ENCODE measurements at regions not wholly inside any gene's neighbourhood (a gene's known extent, or its start where the extent isn't known, plus 50 kb on each side); places are given as distances from the start of the nearest gene placed in this dataset.

DNA sequence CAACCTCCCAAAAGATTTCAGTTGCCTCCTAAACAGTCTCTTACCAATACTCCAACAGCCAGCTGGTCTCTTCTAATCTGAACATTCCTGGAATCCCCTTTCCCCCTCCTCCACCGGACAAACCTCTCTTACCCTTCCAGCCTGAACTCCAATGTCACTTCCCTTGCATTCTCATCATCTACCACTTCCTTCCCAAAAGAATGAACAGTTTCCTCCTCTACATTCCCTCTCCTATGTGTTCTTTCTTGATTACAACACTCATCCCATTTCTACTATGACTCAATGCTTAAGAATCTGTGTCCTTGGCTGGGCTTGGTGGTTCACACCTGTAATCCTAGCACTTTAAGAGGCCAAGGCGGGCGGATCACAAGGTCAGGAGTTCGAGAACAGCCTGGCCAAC is 417.1 kb downstream of the SETD4 start:
- H3K27me3 ChIP-seq: no peaks in the 10 kb centered on the region
- H3K4me1 ChIP-seq: peaks cover 0 to 4% (median 0%) of the 10 kb centered on the region in 4 donors
- no peak overlapping the region for H3K4me3 ChIP-seq
- TF ChIP-seq EP300 (IDR thresholded peaks at IDR 0.05) (no peak), POLR2A (IDR thresholded peaks at IDR 0.05) (no peak)
- TF ChIP-seq, protein P1, sequence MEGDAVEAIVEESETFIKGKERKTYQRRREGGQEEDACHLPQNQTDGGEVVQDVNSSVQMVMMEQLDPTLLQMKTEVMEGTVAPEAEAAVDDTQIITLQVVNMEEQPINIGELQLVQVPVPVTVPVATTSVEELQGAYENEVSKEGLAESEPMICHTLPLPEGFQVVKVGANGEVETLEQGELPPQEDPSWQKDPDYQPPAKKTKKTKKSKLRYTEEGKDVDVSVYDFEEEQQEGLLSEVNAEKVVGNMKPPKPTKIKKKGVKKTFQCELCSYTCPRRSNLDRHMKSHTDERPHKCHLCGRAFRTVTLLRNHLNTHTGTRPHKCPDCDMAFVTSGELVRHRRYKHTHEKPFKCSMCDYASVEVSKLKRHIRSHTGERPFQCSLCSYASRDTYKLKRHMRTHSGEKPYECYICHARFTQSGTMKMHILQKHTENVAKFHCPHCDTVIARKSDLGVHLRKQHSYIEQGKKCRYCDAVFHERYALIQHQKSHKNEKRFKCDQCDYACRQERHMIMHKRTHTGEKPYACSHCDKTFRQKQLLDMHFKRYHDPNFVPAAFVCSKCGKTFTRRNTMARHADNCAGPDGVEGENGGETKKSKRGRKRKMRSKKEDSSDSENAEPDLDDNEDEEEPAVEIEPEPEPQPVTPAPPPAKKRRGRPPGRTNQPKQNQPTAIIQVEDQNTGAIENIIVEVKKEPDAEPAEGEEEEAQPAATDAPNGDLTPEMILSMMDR (IDR thresholded peaks at IDR 0.05): no peak
- H3K36me3 ChIP-seq: no peaks in the 10 kb centered on the region
- 85 to 89% methylated on average over 4 of the region's 4 CpGs for WGBS, 2 donors
- no peak for DNase-seq (ENCODE audit: low spot score in 2 of 2)
- H3K9me3 ChIP-seq: no peaks in the 10 kb centered on the region
- H3K27ac ChIP-seq: no peak overlapping the region

DNA sequence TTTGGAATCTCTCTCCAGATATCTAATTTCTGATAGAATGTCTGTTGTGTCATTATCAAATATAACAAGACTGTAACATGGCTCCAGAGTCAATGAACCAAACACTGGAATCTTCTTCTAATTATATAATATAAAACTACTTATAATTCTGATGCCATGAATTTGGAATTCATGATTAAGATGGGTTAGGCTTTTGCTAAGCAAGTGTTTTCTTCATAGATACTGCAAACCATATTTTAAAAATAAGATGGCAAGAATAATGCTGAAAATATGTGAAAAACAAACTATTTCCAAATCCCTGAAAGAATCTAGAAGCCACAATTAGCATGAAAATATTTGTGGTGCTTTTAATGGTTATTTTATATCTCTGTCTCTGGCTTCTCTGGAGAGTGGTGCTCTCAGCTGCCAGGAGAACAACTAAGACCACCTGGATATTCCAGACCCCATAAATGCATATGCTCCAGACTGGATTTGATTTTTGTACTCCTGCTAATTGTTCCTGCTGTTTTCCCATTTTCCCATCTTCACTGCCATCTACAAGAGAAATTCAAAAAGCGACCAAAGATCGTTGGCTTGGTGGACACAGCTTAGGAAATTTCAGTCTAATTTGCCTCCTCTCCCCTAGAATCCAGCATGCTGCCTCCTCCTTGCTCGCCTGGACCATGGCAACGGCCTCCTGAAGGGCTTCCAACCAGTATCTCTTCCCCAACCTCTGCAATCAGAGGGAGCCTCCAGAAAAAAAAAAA is 418.9 kb downstream of the SETD4 start:
- Histone ChIP-seq H3K27ac (peak overlapping the region in 2 of 4 donors; percentile 12 to 26), H3K27me3 (no peaks in the 10 kb centered on the region), H3K36me3 (no peaks in the 10 kb centered on the region), H3K4me1 (peaks cover 0 to 4% (median 0%) of the 10 kb centered on the region in 4 donors), H3K4me3 (no peak overlapping the region), H3K9me3 (no peaks in the 10 kb centered on the region)
- TF ChIP-seq POLR2A (IDR thresholded peaks at IDR 0.05) (no peak), EP300 (IDR thresholded peaks at IDR 0.05) (no peak)
- TF ChIP-seq, protein P1 (IDR thresholded peaks at IDR 0.05): no peak
- DNase-seq (ENCODE audit: low spot score in 2 of 2): no peak
- 75% methylated on average over 4 of the region's 4 CpGs for WGBS, 2 donors

DNA sequence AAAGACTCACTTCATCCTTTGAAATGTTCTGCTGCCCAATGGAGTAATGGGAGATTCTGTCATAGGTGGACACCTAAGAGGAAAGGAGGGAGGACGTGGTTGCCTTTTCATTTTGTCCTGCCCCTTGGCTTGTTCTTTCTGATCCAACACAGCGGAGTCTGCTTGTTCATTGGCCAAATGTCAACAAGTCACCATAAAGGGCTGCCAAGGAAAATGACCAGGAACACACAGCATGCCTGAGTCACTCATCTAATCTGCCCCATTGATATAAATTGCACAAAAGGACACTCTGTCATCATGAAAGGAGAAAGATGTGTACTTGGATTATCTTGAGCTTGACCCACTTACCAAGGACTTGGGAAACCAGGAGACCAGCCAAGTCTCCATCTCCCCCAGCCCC is 422.9 kb downstream of the SETD4 start:
- Histone ChIP-seq H3K27me3 (no peaks in the 10 kb centered on the region), H3K4me3 (no peak overlapping the region), H3K9me3 (no peaks in the 10 kb centered on the region), H3K27ac (no peak overlapping the region), H3K36me3 (no peaks in the 10 kb centered on the region), H3K4me1 (peaks cover 0 to 4% (median 0%) of the 10 kb centered on the region in 4 donors)
- peak; percentile 19 to 46 for DNase-seq (ENCODE audit: low spot score in 2 of 2)
- no peak for TF ChIP-seq POLR2A (IDR thresholded peaks at IDR 0.05)
- peak in 1 of 2 donors; percentile 22 for TF ChIP-seq EP300 (IDR thresholded peaks at IDR 0.05)
- TF ChIP-seq, protein P1 (IDR thresholded peaks at IDR 0.05): no peak
- WGBS, 2 donors: 31 to 49% methylated on average over 2 of the region's 2 CpGs

DNA sequence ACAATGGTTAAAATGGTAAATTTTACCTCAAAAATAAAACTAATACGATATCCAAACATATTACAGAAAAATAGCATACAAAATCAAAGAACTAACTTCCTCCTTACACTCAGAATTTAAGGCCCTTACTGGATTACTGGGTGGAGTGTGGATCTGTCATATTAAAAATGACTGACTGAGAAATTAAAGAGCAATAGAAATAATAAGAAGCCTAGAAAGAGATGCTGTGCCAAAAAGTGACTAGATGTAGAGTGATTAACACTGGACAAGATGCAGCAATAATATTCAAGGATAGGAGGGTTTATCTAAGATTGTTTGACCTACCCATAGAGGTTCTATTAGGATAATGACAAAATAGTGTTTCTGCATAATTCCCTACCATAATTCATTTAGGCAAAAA is 424.3 kb downstream of the SETD4 start:
- H3K36me3 ChIP-seq: no peaks in the 10 kb centered on the region
- TF ChIP-seq POLR2A (IDR thresholded peaks at IDR 0.05): no peak
- TF ChIP-seq, protein P1 (IDR thresholded peaks at IDR 0.05): no peak
- no peak for TF ChIP-seq EP300 (IDR thresholded peaks at IDR 0.05)
- no peak for DNase-seq (ENCODE audit: low spot score in 2 of 2)
- no peaks in the 10 kb centered on the region for H3K9me3 ChIP-seq
- no peaks in the 10 kb centered on the region for H3K27me3 ChIP-seq
- H3K4me1 ChIP-seq: no peaks in the 10 kb centered on the region
- H3K27ac ChIP-seq: no peak overlapping the region
- no peak overlapping the region for H3K4me3 ChIP-seq
- 80 to 95% methylated on average over 1 of the region's 1 CpG for WGBS, 2 donors

DNA sequence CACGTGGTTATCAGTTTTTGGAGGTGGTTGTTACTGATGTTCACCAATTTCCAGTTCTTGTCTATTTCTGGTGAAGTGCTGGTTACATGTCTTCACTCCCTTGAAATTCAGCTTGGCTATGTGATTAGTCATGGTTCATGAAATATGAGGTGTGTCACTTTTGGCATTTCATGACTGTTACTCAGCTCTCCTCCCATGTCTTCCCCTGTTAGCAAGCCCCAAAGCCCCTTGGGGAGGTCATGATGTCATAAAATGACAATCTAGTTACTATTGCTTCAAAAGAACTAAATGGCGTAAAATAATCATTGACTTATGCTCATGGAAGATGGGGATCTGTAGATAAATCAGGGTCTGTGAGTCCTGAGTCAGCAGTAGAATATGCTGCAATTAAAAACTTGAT is 425.1 kb downstream of the SETD4 start:
- no peaks in the 10 kb centered on the region for H3K36me3 ChIP-seq
- no peaks in the 10 kb centered on the region for H3K9me3 ChIP-seq
- no peaks in the 10 kb centered on the region for H3K4me1 ChIP-seq
- no peak overlapping the region for H3K27ac ChIP-seq
- TF ChIP-seq EP300 (IDR thresholded peaks at IDR 0.05): peak in 1 of 2 donors; percentile 8
- TF ChIP-seq, protein P1 (IDR thresholded peaks at IDR 0.05): no peak
- no peak for TF ChIP-seq POLR2A (IDR thresholded peaks at IDR 0.05)
- no peak overlapping the region for H3K4me3 ChIP-seq
- H3K27me3 ChIP-seq: no peaks in the 10 kb centered on the region
- DNase-seq (ENCODE audit: low spot score in 2 of 2): no peak
- 92 to 98% methylated on average over 2 of the region's 2 CpGs for WGBS, 2 donors

Data from tibial nerve (tissue), 4 donors.